ENCODE measurements at regions not wholly inside any gene's neighbourhood (a gene's known extent, or its start where the extent isn't known, plus 50 kb on each side); places are given as distances from the start of the nearest gene placed in this dataset.

- TF ChIP-seq EP300 (IDR thresholded peaks at IDR 0.05; ENCODE audit: borderline replicate concordance), result no peak
- no peak for TF ChIP-seq CEBPB (IDR thresholded peaks at IDR 0.05)
- no peak for TF ChIP-seq FOXM1 (IDR thresholded peaks at IDR 0.05; ENCODE audit: borderline replicate concordance, low read depth)
- no peak for TF ChIP-seq NFIC (IDR thresholded peaks at IDR 0.05)
- no peak for TF ChIP-seq MAX (IDR thresholded peaks at IDR 0.05)
- no peak for TF ChIP-seq TAF1 (IDR thresholded peaks at IDR 0.05; ENCODE audit: low read depth)
- TF ChIP-seq REST (IDR thresholded peaks at IDR 0.05; ENCODE audit: low read depth), result no peak
- no peak for TF ChIP-seq YY1 (IDR thresholded peaks at IDR 0.05; ENCODE audit: low read depth)
These were observed 1308.0 kb downstream of the CDH11 start for GRCh38 chr16:63813862-63814261.
